Kidney glomerular epithelial cell (primary cell): ENCODE measurements at regions not wholly inside any gene's neighbourhood (a gene's known extent, or its start where the extent isn't known, plus 50 kb on each side); places are given as distances from the start of the nearest gene placed in this dataset.
"Not testable (repeated sequence)": the region's sequence is repeated elsewhere in the genome, so short reads cannot be mapped to it uniquely, and the experiment has no call there.

ENCODE experiments used
- DNase-seq: peaks from one replicate; lab custom pipeline; 2025; lab: John Stamatoyannopoulos, UW

DNA sequence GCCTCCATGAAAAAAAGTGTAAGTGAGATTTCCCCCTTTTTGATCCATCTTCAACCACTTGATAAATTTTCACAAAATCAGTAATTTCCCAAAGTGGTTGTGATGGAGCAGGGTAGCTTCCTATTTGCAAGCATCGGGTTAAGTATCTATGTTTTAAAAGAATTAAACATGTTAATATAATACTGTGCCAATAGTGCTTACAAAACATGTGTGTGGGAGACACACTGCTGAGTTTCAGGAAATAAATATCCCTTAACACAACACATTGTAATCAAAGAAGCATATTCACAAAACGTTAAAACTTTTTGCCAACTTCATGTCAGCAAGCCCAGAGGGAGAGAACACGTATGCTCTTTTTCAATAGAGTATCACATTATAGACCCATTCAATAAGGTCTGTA, 526.9 kb downstream of the TTLL7 start:
- not testable (repeated sequence) for DNase-seq

DNA sequence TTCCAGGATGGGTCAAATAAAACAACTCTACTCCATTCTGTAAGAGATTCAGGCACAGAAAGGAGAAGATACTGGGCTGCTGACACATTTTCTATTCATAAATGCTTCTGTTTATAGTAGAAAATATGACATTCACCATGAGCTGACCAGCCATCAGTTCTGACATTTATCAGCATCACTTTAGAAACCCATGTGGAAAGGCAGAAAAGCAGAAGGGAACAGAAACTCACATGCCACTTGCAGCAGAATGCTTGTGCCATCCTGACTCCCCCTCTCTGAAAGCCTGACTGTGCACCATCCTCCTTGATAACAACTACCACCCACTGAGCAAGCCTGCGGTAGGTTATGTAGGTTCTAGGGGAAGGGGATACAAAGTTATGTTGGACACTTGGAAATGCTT, 527.7 kb downstream of the TTLL7 start:
- DNase-seq = not testable (repeated sequence)

DNA sequence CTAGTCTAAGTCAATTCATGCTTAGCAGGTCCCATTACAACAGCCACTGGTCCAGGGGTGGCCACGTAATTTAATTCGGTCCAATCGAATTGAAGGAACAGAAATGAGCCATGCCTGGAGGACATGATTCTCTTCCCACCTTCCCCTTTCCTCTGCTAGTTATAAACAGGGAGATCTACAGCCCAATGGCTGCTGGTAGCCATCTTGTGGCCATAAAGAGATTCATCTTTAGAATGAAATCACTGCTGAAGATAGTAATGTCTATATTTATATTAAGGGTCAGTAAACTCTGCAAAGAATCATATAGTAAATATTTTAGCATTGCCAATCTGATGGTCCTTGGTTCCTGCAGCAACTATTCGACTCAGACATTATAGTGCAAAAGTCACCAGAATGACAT, 530.6 kb downstream of the TTLL7 start:
- not testable (repeated sequence) for DNase-seq

DNA sequence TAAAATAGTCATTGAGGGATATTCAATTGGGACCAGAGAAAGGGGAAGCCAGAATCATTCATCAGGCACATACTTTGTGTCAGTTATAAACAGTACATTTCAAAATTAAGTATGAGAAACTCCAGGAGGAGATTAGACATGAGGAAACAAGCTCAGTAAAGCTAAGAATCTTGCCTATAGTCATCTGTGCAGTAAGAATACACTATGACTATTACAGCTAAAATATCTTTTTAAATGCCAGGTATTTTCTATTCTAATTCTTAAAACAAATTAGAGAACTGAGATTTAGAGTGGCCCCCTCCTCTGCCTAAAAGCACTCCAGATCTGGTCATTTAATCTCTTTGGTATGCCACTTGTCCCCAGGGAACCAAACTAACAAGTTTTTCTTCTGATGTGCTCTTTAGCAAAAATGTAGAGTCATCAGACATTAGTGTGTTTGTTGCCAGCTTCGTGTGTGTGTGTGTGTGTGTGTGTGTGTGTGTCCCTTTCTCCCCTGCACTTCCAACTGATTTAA, 541.1 kb downstream of the TTLL7 start:
- not testable (repeated sequence) for DNase-seq

DNA sequence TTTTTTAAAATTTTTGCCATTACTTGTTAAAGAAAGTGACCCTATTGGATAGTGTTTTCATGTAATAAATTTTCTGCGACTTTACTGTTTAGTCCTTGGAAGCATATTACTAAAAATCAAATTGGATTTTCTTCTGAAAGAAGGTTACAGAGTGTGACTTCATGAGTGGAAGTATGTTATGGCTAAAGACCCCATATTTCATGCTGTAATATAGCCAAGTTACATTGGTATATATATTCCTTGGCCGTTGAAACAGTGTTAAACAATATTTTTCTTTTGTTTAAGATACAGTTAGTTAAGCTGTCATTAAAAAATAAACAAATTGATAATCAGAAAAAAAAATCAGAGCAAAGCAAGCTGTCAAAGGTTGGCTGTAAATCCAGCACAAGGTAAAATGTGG, 541.7 kb downstream of the TTLL7 start:
- not testable (repeated sequence) for DNase-seq

DNA sequence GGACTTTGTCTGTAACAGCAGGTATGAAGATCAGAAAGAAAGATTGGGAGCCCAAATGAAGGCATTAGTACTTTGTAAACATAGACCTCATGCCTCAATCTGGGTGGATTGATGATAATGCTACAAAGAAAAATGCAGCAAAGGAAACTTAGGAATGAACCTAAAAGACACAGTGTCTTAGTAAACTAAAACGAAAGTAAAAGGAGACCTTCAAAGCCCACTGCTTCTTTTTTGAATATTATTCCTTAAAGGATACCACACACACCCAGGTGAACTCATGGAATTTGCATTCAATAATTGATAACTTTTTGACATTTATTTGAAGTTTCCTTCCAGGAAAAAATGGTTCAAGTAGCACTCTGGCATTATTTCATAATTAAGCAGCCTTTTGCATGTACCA, 543.2 kb downstream of the TTLL7 start:
- DNase-seq = not testable (repeated sequence)

DNA sequence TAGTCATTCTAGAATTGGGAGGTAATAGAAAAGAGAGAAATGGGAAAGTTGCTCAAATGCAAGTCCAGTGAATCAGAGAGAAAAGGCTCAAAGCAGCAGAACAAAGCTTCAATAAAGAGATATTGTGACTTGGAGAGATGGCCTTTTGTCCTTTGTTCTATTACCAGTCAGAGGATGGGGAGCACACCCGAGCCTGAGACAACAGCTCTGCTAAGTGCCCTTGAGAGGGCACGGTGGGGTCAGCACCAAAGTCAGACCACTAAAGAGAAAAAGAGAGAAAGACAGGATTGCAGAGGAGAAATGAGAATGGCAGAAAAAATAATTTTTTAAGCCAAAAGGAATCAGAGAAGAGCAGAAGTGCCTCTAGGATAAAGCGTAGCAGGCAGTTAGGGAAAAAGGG, 553.1 kb downstream of the TTLL7 start:
- DNase-seq = not testable (repeated sequence)

DNA sequence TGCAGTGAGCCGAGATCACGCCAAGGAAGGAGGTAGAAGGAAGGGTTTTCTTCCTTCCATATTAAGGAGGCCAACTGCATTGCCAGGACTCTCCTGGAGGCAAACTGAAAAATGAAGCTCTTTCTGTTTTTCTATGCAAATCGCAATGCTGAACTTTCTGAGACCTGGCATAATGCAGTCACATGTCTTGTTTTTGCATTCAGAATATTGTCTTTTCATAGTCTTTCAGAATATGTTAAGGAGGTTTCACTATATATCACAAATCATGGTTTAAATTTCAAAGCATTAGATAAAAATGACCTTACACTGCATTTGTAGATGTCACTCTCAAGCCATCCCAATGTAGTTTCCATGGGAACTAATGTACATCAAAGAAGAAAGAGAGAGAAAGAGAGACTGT, 556.5 kb downstream of the TTLL7 start:
- not testable (repeated sequence) for DNase-seq

DNA sequence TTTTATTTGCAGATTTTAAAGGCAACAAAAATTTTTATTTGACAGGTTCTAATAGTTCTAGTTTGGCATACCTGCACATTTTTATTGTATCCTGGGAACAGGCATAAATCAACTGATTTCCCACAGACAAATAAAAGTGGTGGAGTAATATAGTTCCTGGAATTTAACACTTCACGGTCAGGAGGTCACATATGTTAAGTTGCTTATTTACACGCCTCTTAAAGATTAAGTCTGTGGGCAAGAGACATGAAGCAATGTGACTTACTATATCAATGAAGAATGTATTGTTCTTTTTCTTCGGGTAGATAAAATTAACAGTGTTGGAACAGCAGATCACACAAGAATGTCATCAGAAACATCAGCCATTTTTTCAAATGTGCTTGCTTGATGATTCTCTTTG, 558.3 kb downstream of the TTLL7 start:
- DNase-seq = not testable (repeated sequence)

DNA sequence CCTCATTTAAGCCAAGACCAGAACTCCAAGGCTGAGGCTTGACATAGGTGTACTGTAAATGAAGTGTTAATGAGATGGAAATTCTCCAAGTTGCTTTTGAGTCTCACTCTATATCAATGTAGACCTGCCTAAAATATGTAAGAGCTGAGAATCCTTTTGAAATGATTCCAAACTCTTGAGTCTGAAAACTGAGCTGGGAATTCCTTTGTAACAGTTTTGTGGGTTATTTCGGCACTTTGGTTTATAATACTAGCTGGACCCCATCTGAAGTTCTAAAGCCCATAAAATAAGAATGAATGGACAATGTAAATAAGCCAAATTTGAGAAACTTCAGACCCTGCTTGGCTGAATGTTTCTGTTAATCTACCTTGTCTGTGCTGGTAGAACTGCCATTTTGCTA, 558.9 kb downstream of the TTLL7 start:
- DNase-seq = not testable (repeated sequence)

DNA sequence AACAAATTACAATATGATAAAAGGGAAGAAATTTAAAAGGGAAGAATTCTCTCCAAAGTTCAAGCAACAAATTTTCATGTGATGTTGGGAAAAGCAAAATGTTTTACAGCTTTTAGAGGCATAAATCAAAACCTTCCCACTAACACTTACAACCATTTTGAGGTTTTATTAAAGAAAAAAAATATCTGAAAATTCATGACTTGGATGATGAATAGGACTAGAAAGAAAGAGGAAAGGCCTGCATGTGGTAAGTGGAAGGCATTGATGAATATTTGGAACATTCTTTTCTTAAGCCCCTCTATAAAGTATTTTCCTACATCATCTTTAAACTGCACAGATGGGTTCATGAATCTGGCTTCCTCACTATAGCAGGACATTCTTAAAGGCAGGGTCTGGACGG, 560.6 kb downstream of the TTLL7 start:
- not testable (repeated sequence) for DNase-seq

DNA sequence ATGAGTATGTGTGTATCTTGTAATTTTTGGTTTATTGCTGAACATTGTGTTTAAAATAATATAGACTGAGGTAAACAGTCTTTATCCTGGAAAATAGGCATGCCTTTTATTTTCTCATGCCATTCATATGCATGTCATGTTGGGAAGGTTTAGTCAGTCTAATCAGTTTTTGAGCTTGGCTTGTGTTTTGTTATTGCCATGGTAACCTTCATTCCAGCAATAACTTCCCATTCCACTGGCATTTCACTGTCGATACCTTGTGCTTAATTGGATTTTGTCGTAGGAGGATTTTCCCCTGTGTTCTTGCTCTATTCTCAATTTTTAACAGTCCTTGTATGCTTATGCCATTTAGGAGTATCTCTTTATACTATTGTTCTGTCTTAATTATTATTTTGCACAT, 563.6 kb downstream of the TTLL7 start:
- DNase-seq = not testable (repeated sequence)

DNA sequence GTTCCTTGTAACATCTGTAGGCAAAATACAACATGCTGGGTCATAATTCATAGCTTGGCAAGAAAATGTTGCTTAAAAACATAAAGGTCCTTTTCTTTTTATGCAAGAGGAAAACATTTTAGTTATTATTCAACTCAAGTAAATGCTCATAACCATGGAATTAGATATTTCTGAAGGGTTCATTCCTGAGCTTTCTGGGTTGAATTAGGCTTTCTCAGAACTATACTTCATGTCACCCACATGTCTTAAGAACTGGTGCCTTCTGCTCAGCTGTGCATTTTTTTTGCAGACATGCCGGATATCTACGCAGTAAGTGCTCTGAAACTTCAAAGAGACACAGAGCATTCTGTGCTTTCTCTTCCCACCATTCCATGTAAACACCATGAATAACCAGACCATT, 571.4 kb downstream of the TTLL7 start:
- DNase-seq = not testable (repeated sequence)

DNA sequence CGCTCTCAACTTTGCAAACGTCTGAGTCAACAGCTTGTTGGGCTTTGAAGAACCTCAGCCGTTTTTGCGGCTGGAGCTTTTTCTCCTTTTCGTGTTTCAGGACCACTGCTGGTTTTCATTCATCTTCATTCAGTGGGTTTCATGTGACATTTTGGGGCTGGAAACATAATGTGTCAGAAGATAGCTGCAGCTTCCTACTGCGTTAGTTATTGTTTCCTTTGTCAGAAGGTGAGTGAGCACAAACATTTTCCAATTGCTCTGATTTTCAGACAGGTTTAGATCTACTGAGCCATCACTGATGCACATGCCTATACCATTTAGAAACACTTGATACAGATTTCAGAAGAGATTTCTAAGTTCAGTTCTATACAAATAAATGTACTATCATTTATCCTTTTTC, 575.5 kb downstream of the TTLL7 start:
- not testable (repeated sequence) for DNase-seq

DNA sequence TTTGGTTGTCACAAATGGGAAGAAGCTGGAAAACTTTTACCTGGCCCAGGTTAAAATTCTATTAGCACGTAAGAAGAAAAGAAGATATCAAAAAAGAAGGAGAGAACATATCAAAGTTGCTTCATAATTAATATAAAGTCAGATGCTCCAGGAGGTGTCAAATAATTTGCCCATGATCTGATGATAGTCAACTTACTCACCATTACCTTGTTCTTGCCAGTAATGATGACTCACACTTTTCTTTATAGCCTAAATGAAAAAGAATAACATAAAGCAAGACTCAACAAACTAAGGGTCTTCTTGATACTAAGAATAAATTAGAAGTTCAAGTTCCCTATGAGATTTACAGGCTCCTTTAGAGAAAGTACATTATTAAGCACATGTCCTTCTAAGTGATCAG, 580.4 kb downstream of the TTLL7 start:
- DNase-seq = no peak

DNA sequence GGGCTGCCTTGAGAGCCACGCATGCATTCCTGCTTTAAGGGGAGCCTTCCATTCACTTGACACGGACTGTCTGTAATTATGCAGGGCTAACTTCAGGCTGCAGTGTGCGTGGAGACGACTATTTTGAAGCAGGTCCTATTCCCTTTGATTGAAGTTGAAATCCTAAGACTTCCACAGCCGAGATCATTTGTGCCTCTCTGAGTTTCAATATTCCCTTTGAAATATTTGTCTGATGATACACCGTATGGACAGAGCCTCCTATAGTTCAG, 585.2 kb downstream of the TTLL7 start:
- DNase-seq = not testable (repeated sequence)

DNA sequence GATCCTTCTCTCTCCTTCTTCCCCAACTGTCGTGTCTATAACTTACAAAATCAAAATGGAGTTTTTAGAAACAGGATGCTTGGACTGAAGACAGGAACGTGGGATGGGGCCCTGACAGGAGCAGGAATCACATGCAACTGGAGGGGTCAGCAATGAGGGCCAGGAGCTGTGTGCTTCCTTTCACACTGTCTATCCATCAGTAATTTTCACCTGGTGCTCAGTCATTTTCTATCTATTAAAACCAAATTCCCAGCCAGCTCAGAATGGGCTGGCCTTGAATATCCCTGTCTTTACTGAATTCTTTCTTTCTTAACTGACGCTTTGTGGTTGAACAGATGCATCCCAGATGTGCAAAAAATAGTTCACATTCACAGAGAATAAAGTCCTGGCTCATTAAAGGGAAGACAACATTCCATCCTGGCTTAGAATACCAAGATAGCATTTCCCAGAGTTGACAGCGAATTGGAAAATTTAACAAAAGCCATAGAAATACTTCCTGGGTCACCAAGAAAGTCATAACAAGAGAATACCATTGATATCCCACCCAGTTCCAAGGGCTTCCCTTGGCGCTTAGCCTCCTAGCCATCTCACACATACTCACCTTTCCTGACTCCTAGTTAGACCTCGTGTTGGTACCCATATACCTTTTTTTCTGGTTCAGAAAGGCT, 588.1 kb downstream of the TTLL7 start:
- DNase-seq = not testable (repeated sequence)

DNA sequence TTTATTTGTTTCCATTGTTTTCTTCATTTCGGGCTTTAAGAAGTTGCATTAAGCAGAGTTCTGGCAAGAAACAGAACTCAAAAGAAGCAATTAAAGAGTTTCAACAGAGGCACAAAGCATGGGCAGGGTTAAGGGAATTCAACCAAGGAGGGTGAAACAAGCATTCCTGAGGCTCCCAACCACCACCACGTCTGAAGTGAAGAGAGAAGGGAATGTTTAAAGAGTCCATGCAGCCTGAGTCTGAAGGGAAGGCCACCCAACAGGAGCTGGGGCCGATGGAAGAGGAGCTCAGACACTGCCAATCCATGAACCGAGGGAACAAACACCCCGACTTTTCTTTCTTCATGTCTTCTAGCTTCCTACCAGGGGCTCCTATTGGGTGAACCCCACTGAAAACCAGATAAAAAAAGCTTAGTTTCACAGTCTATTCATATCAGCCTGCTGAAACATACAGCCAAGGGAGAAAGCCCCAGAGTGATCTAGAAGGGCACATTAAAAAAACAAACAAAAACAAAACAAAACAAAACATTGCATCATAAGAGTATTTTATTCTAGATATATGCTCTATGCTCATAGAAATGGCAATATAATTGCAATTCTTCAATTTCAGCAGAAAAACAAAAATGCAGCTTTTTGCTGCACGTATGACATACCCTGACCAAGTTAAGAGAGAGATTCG, 592.1 kb downstream of the TTLL7 start:
- not testable (repeated sequence) for DNase-seq

DNA sequence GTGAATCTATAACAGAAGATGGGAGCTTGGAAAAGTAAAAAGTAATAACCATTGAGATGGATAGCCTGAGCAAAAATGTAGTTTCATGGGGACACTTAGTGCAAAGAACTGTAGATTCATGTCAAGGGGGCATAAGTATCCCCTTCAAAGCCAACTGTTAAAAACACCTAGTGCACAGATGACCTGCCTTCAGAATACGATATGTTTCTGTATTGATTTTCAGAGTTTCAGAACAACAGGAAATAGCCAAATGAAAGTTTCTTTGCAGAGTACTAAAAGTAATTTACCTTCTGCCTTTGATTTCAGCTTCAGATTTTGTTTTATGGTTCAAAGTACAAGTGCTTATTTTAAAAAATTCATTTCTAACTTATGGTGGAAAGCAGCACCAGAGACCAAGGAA, 593.1 kb downstream of the TTLL7 start:
- DNase-seq = not testable (repeated sequence)

DNA sequence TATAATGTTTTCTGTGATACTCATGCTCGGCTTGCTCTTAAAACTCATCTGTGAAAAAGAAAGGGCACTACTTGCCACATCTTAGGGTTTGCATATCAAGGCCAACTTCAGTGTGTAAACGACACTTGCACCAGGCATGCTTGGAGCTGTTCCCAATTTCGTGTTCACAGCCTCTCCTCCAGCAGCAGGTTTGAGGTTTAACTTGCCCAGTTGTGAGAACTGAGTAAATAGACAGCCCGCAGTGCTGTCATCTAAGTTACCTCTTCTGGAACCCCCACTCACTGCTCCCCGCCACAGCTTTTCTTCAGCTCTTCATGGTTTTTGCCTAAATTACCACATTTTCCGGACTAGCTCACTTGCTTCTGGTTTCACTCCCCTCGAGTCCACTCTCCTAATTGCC, 595.4 kb downstream of the TTLL7 start:
- DNase-seq = not testable (repeated sequence)

DNA sequence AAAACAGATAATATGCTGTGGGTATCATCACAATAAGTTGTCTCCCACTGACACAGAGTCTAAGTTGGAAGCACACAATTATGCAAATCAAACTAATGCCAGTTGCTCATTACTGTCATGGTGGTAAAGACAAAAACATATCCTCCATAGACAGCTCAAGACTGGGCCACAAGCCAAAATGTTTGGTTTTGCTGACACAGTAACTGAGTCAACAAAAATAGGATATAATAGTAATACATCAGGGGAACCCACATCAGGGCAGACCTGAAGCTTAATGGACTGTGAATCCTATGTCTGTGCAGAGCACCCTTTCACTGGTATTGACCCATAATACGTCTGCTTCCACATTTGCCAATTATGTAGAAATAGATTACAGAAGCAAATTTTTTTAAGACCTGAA, 597.8 kb downstream of the TTLL7 start:
- DNase-seq = peak; percentile 19

DNA sequence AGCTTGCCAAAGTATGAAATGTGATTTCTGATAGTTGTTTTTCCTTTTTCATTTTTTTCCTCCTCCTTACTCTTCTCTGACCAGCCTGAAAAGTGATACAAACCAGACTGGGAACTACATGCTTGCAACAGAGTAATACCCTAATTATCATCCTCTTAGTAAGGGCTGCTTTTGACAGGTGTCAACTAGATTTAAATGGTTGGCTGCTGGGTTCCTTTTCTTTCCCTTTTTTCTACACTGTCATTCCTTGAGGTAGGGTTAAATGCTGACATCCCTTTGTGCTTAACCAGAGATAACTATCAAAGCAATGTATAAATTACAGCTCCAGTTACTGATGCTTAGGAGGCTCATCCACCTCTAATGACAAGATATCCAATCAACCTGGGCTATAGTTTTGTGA, 598.8 kb downstream of the TTLL7 start:
- DNase-seq = not testable (repeated sequence)

DNA sequence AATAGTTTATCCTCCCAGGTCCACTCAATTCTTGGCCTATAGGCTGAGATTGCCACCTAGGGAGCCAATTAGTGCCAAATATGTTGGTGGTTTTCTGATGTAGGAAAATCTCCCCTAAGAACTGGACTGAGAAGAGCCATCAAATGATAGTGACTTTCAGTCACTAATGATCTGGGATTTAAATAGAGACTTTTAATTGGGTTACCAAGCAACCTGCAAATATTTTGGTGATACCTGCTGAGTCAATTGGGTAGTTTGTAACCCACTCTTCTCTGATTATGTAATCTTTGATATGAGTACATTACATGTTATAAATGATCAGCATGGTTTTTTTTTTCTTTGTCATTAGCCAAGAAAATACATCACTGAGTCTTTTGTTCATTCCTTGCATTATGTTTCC, 600.8 kb downstream of the TTLL7 start:
- not testable (repeated sequence) for DNase-seq

DNA sequence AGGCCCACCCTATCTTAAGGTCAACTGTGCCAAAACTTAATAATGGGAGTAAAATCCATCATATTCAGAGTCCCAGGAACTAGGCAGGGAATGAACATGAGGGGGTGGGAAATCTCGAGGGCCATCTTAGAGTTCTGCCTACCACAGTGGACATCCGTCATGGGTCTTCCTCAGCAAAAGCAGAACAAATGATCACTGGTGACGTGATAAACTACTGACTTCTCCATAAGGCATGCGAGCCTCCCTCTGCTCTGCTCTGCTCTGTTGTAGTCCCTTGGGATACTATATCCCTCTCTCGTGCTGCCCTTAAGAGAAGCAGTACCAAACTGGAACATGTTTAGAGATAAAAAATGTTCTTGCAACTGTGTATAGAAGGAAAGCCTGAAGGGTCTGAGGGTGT, 603.8 kb downstream of the TTLL7 start:
- DNase-seq = not testable (repeated sequence)
